Activated naive CD8-positive, alpha-beta T cell treated with anti-CD3 and anti-CD28 coated beads for 36 hours (primary cell): ENCODE measurements at regions not wholly inside any gene's neighbourhood (a gene's known extent, or its start where the extent isn't known, plus 50 kb on each side); places are given as distances from the start of the nearest gene placed in this dataset.

Source experiments
- DNase-seq: peaks from one replicate; pipeline ENCODE4 v3.0.0; 2021
- H3K27ac Mint-ChIP-seq: one replicate; pipeline ENCODE4 v1.8.0; 2022; ENCODE audit warnings: mild to moderate bottlenecking, moderate library complexity, mixed read lengths
- H3K27me3 Mint-ChIP-seq: one replicate; pipeline ENCODE4 v1.8.0; 2022; ENCODE audit warnings: mild to moderate bottlenecking, mixed read lengths
- H3K36me3 Mint-ChIP-seq: one replicate; pipeline ENCODE4 v1.8.0; 2021; ENCODE audit warnings: mild to moderate bottlenecking, mixed read lengths
- H3K4me1 Mint-ChIP-seq: one replicate; pipeline ENCODE4 v1.8.0; 2021; ENCODE audit warnings: mixed read lengths
- H3K4me3 Mint-ChIP-seq: one replicate; pipeline ENCODE4 v1.8.0; 2022; ENCODE audit warnings: mild to moderate bottlenecking, moderate library complexity, mixed read lengths
- H3K9me3 Mint-ChIP-seq: one replicate; pipeline ENCODE4 v1.8.0; 2022; ENCODE audit warnings: mixed read lengths

DNA sequence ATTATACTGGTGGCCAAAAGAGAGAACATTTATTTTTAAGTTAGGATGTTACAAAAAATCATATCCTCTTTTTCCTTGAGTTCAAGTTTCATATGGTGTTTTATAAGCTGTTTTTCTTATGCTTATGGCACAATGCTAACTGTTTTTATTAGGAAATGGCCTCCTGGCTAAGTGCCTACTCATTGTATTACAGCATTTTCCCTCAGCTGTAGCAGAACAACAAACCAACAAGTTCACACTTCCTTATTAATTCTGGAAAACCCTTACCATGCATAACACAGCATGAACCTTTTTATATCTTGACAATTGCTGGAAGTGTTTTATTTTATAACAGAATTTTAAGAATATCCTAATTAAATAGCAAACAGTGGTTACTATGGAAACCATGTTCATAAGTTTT lies 165.8 kb downstream of the GASK1B start:
- H3K27ac Mint-ChIP-seq, result no peak overlapping the region
- no peak overlapping the region for H3K4me3 Mint-ChIP-seq
- H3K27me3 Mint-ChIP-seq, result no peaks in the 10 kb centered on the region
- no peaks in the 10 kb centered on the region for H3K4me1 Mint-ChIP-seq
- H3K9me3 Mint-ChIP-seq, result no peaks in the 10 kb centered on the region
- no peak for DNase-seq
- no peaks in the 10 kb centered on the region for H3K36me3 Mint-ChIP-seq

DNA sequence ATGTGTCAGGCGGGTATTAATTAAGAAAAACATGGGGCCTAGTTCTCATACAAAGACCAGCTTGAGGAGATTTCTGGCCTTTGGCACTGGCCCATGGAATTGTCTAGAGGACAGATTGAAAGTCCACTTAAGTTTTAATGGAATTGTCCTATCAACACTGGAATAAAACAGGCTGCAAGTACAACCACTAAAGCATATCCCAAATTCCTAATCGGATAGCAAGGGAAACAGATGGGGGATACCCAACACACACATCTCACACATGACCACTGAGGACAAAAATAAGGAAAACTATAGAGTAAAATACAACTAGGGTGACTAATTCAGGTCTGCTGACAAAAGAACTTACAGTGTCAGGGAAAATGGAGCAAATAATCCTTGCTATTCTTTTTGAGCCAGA lies 167.8 kb downstream of the GASK1B start:
- no peaks in the 10 kb centered on the region for H3K9me3 Mint-ChIP-seq
- H3K4me1 Mint-ChIP-seq, result no peaks in the 10 kb centered on the region
- no peaks in the 10 kb centered on the region for H3K36me3 Mint-ChIP-seq
- no peak overlapping the region for H3K27ac Mint-ChIP-seq
- H3K4me3 Mint-ChIP-seq, result no peak overlapping the region
- H3K27me3 Mint-ChIP-seq, result no peaks in the 10 kb centered on the region
- no peak for DNase-seq

DNA sequence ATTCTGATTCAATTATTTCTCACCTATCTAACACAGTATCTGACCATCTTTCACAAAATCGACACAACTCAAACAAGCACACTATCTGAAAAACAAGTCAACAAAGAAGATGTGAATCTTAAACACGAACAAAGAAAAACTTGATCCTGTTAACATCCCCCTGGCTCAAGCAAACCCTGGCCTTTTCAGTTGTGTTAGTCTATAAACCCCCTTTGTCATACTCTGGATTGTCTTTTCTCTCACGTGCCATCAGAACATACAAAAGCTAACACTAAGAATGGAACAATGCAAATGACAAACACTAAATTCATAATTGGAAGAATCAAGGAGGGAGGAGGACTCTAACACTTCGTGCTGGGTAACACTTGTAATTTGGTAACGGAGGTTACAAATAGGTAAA lies 168.7 kb downstream of the GASK1B start:
- no peaks in the 10 kb centered on the region for H3K36me3 Mint-ChIP-seq
- no peaks in the 10 kb centered on the region for H3K4me1 Mint-ChIP-seq
- H3K27me3 Mint-ChIP-seq, result no peaks in the 10 kb centered on the region
- H3K9me3 Mint-ChIP-seq, result no peaks in the 10 kb centered on the region
- no peak overlapping the region for H3K27ac Mint-ChIP-seq
- H3K4me3 Mint-ChIP-seq, result no peak overlapping the region
- DNase-seq, result no peak

DNA sequence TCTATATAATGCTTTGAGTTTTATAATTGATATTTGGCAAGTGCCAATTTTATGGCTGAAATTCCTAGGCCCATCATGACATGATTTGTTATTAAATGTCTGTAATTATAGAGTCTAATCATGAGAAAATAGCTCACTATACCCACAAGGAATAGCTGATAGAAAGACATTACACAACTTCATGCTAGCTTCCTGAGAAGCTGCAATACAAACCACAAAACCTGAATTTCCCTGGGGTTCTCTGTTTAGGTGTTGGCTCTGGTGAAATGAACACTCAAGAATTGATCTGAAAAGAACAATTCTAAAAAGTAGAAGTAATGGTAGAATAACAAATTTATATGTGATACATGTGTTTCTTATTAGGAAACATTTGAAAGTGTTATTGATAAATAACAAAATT lies 169.6 kb downstream of the GASK1B start:
- no peaks in the 10 kb centered on the region for H3K27me3 Mint-ChIP-seq
- H3K4me3 Mint-ChIP-seq, result no peak overlapping the region
- no peaks in the 10 kb centered on the region for H3K36me3 Mint-ChIP-seq
- no peaks in the 10 kb centered on the region for H3K9me3 Mint-ChIP-seq
- no peak overlapping the region for H3K27ac Mint-ChIP-seq
- H3K4me1 Mint-ChIP-seq, result no peaks in the 10 kb centered on the region
- DNase-seq, result no peak

DNA sequence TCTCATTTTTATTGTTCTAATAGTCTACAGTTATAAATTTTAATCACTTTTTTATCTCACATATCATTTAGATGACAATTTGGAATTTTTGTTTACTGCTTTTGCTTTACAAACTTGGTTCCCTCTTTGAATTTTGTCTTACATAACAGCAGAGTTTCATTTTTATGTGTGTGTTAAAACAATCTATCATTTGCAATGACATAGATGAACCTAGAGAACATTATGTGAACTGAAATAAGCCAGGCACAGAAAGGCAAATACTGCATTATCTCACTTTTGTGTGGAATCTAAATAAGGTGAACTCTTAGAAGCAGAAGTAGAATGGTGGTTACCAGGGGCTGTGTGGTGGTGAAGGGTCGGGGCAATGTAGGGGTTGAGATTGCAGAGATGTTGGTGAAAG lies 170.7 kb downstream of the GASK1B start:
- Mint-ChIP-seq H3K36me3 (no peaks in the 10 kb centered on the region), H3K9me3 (no peaks in the 10 kb centered on the region), H3K27me3 (no peaks in the 10 kb centered on the region), H3K4me1 (no peaks in the 10 kb centered on the region), H3K27ac (no peak overlapping the region), H3K4me3 (no peak overlapping the region)
- no peak for DNase-seq

DNA sequence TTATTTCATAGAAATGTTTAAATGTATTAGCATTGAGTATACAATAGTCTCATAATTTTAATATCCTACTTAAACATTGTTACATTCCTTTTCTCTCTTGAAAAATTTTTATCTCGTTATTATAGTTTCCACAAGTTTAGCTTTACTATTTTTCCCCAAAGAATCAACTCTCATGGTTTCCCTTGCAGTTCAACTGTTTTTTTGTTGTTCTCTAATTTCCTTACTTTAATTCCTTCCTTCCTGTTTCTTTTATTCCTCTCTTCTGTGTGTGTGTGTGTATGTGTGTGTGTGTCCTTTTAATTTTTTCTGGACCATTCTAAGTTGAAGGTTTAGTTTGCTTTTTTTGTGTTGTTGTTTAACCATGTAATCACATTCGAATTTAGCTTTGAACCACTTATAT lies 171.1 kb downstream of the GASK1B start:
- H3K36me3 Mint-ChIP-seq, result no peaks in the 10 kb centered on the region
- H3K27me3 Mint-ChIP-seq, result no peaks in the 10 kb centered on the region
- no peak for DNase-seq
- H3K27ac Mint-ChIP-seq, result no peak overlapping the region
- H3K4me1 Mint-ChIP-seq, result no peaks in the 10 kb centered on the region
- no peaks in the 10 kb centered on the region for H3K9me3 Mint-ChIP-seq
- H3K4me3 Mint-ChIP-seq, result no peak overlapping the region

- H3K4me1 Mint-ChIP-seq, result no peaks in the 10 kb centered on the region
- DNase-seq, result no peak
- H3K9me3 Mint-ChIP-seq, result no peaks in the 10 kb centered on the region
- no peak overlapping the region for H3K4me3 Mint-ChIP-seq
- no peak overlapping the region for H3K27ac Mint-ChIP-seq
- H3K36me3 Mint-ChIP-seq, result no peaks in the 10 kb centered on the region
- no peaks in the 10 kb centered on the region for H3K27me3 Mint-ChIP-seq
Measured at GRCh38 chr4:157999723-158000122, 173.1 kb downstream of the GASK1B start.

DNA sequence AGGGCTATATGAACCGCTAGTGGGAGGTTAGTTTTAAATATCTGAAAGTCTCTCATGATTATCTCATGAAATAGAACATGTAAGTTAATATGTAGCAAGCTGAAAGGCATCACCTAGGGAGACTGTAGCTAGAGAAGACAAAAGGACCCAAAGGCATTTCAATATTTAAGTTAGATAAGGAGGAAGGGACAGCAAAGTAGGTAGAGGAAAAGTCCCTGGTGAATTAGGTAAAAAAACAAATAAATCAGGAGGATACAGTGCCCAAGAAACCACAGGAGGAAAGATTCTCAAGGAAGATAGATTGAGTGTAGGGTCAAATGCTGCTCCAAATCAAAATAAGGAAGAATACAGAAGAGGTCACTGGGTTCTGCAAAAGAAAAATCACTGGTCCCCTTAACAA lies 175.5 kb downstream of the GASK1B start:
- Mint-ChIP-seq H3K36me3 (no peaks in the 10 kb centered on the region), H3K4me1 (no peaks in the 10 kb centered on the region), H3K27me3 (no peaks in the 10 kb centered on the region), H3K9me3 (no peaks in the 10 kb centered on the region), H3K27ac (no peak overlapping the region), H3K4me3 (no peak overlapping the region)
- no peak for DNase-seq

DNA sequence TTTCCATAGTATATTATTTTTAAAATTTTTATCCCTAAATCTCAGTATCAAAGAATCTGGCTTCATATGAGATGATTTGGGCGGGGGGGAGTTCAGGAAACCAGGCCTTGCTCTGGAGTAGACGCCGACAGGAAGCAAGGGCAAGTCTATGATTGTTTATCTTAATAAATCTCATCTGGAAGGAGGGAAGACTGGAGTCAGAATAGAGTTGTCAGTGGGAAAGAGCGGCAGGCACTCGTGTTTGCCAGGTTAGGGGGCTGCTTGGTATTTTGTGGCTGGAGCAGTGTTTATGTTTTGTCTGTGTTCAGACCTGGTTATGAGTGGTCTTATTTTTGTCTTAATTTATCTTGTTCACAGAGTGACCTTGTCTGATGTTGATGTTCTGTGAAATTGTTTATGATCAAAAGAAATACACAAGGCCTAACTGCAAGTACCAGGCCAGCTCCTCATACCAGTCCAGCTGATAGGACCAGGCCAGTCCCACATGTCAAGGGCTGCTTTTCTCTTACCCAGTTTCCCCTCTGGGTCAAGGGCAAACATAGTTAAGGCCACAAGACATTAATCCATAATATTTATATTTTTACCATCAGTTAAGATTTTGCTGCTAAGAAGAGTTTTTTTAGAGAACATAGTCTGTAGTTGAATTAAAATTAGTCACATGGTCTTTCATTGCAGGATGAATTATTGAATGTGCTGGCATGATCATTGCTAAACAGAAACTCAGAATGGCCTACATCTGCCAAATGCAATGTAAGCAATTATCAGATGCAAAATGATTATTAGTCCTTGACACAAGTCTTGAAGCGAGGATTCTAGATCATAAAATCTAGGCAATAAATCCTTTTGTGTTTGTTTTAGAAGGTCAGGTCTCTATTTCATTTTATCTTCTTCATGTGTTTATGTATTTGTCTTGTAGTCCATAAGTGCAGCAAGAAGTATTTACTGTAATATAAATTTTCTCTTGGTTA lies 176.5 kb downstream of the GASK1B start:
- Mint-ChIP-seq H3K4me1 (no peaks in the 10 kb centered on the region), H3K9me3 (no peaks in the 10 kb centered on the region), H3K36me3 (no peaks in the 10 kb centered on the region), H3K27ac (no peak overlapping the region), H3K27me3 (no peaks in the 10 kb centered on the region), H3K4me3 (no peak overlapping the region)
- DNase-seq, result no peak

DNA sequence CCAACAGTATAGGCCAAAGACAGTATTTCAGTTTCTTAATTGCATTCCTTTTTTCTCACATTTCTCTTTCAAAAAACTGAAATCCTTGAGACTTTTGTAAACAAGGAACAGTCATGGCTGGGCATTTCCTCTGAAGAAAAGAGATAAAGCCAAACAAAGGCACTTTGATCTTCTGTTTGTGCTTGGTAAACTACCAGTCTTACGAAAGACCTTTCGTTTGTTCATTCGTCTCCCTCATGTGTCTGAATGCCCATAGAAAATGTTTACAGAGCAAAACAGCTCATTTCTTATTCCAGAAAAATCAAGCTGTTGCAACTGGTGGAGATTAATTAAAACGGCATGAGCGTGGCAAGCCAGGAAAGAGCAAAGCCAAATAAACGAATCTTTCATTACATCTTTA lies 178.0 kb downstream of the GASK1B start:
- no peaks in the 10 kb centered on the region for H3K36me3 Mint-ChIP-seq
- H3K4me1 Mint-ChIP-seq, result no peaks in the 10 kb centered on the region
- no peak overlapping the region for H3K27ac Mint-ChIP-seq
- no peaks in the 10 kb centered on the region for H3K27me3 Mint-ChIP-seq
- H3K4me3 Mint-ChIP-seq, result no peak overlapping the region
- no peaks in the 10 kb centered on the region for H3K9me3 Mint-ChIP-seq
- DNase-seq, result no peak

DNA sequence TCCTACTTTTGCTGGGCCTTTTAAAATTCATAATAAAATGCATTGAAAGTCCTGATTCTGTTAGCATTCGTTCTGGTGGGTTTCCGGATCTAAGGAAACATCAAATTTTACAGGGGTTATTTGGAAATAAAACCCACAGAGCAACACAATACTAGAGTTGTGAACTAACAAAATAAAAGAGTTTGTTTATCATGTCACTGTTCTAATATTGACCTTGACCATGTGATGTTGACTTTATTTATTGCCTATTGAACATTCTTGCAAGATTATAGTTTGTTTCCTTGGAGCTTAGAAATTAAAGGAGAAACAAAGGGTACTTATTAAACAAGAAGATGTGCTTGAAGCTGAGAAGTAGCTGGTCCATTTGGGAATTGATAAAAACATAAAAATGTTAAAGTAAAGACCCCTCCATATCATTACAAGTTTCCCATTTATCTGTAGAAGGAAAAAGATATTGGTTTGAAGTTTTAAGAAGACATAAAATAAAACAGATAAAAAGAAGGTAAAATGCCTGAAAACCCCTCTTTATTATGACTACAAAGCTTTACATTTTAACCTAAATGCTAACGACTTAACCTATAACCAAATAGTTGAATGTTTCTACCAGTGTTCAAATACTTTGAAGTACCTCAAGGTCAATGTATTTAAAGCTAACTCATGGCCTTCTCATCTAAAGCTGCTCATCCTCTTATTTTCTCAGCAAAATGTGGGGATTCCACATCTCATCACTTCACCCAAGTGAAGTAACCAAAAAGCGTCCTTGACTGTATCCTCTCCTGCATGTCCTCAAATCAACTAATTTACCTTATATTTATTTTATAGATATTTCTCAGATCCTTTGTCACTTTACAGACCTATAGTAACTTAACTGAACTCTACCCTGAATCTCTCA lies 179.6 kb downstream of the GASK1B start:
- H3K9me3 Mint-ChIP-seq, result no peaks in the 10 kb centered on the region
- no peak for DNase-seq
- no peak overlapping the region for H3K4me3 Mint-ChIP-seq
- no peaks in the 10 kb centered on the region for H3K4me1 Mint-ChIP-seq
- H3K36me3 Mint-ChIP-seq, result no peaks in the 10 kb centered on the region
- H3K27me3 Mint-ChIP-seq, result no peaks in the 10 kb centered on the region
- H3K27ac Mint-ChIP-seq, result no peak overlapping the region

- Mint-ChIP-seq H3K27ac (no peak overlapping the region), H3K4me3 (no peak overlapping the region), H3K27me3 (no peaks in the 10 kb centered on the region), H3K9me3 (no peaks in the 10 kb centered on the region), H3K36me3 (no peaks in the 10 kb centered on the region), H3K4me1 (no peaks in the 10 kb centered on the region)
- no peak for DNase-seq
Measured at GRCh38 chr4:157992038-157992705, 180.7 kb downstream of the GASK1B start.

DNA sequence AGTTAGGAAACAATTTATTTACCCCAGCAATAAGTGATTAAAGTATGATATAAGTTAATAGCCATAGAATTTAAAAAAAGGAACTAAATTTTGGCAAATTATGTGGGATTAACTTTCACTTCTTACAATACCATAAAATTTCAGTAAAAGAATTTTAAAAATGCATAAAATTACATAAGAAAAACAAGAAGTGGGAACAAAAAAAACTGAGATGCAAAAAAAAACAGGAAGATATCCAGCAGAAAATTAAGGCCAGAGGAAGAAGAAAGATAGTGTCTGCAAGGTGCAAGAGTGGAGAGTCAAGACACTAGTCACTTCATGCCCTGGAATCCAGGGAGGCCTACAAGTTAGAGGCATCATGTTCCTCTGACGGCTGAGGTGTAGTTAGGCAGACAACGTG lies 184.2 kb downstream of the GASK1B start:
- Mint-ChIP-seq H3K9me3 (no peaks in the 10 kb centered on the region), H3K27me3 (peaks cover 5% of the 10 kb centered on the region), H3K4me1 (no peaks in the 10 kb centered on the region), H3K27ac (no peak overlapping the region), H3K36me3 (no peaks in the 10 kb centered on the region), H3K4me3 (no peak overlapping the region)
- no peak for DNase-seq

DNA sequence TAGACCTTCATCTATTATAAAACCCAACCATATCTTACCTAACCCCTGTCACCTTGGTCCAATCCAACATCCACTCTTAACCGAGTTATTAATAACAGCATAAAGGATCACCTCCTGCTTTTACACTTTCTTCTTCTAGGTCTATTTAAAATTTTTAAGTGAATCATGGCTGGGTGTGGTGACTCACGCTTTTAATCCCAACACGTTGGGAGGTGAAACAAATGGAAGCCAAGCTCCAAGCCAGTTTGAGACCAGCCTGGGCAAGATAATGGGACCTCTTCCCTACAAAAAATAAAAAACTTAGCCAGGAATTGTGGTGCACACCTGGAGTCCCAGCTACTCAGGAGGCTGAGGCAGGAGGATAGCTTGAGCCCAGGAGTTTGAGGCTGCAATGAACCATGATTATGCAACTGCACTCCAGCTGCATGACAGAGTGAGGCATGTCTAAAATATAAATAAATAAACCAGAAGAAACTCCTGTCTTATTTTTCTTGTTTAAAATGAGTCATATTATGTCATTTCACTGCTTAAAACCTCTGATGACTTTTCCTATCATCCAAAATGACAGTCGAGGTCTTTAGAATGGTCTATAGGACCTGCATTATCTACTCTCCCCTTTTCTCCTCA lies 188.4 kb downstream of the GASK1B start:
- no peak for DNase-seq
- H3K4me1 Mint-ChIP-seq, result no peaks in the 10 kb centered on the region

GRCh38 chr4:157983300-157983699 lies 189.5 kb downstream of the GASK1B start:
- no peaks in the 10 kb centered on the region for H3K9me3 Mint-ChIP-seq
- no peak overlapping the region for H3K4me3 Mint-ChIP-seq
- no peak for DNase-seq
- peaks cover 2% of the 10 kb centered on the region for H3K4me1 Mint-ChIP-seq
- H3K27ac Mint-ChIP-seq, result no peak overlapping the region
- no peaks in the 10 kb centered on the region for H3K36me3 Mint-ChIP-seq
- H3K27me3 Mint-ChIP-seq, result peaks cover 13% of the 10 kb centered on the region

More for the DNA sequence above, 188.4 kb downstream of the GASK1B start:
- Mint-ChIP-seq H3K9me3 (no peaks in the 10 kb centered on the region), H3K36me3 (no peaks in the 10 kb centered on the region), H3K27ac (no peak overlapping the region), H3K27me3 (peaks cover 9% of the 10 kb centered on the region), H3K4me3 (no peak overlapping the region)
